ENCODE measurements at regions not wholly inside any gene's neighbourhood (a gene's known extent, or its start where the extent isn't known, plus 50 kb on each side); places are given as distances from the start of the nearest gene placed in this dataset.
"Not testable (repeated sequence)": the region's sequence is repeated elsewhere in the genome, so short reads cannot be mapped to it uniquely, and the experiment has no call there.

- TF ChIP-seq ZNF121 (tag by site-specific recombination; IDR thresholded peaks at IDR 0.05); ZNF24 (tag by site-specific recombination; IDR thresholded peaks at IDR 0.05); ZNF174 (tag by site-specific recombination; IDR thresholded peaks at IDR 0.05); CTCF (tag by site-specific recombination; IDR thresholded peaks at IDR 0.05); ZSCAN18 (tag by site-specific recombination; IDR thresholded peaks at IDR 0.05); ZNF76 (tag by site-specific recombination; IDR thresholded peaks at IDR 0.05; ENCODE audit: borderline replicate concordance, low read depth); BCL11A (tag by site-specific recombination; IDR thresholded peaks at IDR 0.05; ENCODE audit: low read depth); ZNF544 (tag by site-specific recombination; IDR thresholded peaks at IDR 0.05); ZNF311 (tag by site-specific recombination; IDR thresholded peaks at IDR 0.05; ENCODE audit: borderline replicate concordance); HOXD13 (CRISPR knock-in tag; IDR thresholded peaks at IDR 0.05; ENCODE audit: borderline replicate concordance); ZNF202 (tag by site-specific recombination; IDR thresholded peaks at IDR 0.05; ENCODE audit: borderline replicate concordance): not testable (repeated sequence)
Measured at GRCh38 chr16:72578061-72578460, 406.1 kb upstream of the PMFBP1 start.
